ENCODE measurements at regions not wholly inside any gene's neighbourhood (a gene's known extent, or its start where the extent isn't known, plus 50 kb on each side); places are given as distances from the start of the nearest gene placed in this dataset.
A peak's percentile ranks its signal among the peaks of the same experiment; 100 is the strongest.

DNA sequence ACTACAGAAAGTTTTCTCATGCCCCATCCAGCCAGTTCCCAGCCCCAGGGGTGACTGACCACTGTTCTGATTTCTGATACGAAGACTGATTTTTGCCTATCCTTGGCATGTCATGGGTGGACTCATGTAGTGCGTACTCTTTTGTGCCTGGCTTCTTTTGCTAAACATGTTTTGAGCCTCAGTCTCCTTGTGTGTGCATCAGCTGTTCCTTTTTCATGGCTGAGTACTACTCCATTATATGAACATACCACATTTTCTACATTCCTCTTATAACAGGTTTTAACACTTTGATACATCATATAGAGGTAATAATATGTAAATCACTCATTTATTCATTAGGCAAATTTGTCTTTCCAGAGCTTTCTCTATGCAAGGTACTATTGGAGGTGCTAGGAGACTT, 126.7 kb downstream of the ANAPC4 start:
- no peak overlapping the region for H3K27ac Mint-ChIP-seq
- H3K4me1 Mint-ChIP-seq (ENCODE audit: low read depth), result no peaks in the 10 kb centered on the region
- intact Hi-C loops (cut with DNase I, micrococcal nuclease), result no loop called here
- no peak overlapping the region for H3K4me3 Mint-ChIP-seq
- no peak for DNase-seq
- Histone ChIP-seq H3K27ac (ENCODE audit: low read depth in 1 of 2, low read length in 2 of 2) (no peak overlapping the region), H3K9me3 (ENCODE audit: control insufficient read depth in 1 of 2, insufficient read depth in 1 of 2, low read length in 2 of 2) (peaks cover 0 to 29% of the 10 kb centered on the region in 2 experiments), H3K4me3 (ENCODE audit: low read length) (no peak overlapping the region), H3K36me3 (ENCODE audit: insufficient read depth, low read length) (no peaks in the 10 kb centered on the region), H3K4me1 (ENCODE audit: insufficient read depth, low read length) (no peaks in the 10 kb centered on the region), H3K27me3 (ENCODE audit: control insufficient read depth in 1 of 2, insufficient read depth in 2 of 2, low read length in 2 of 2) (no peaks in the 10 kb centered on the region)
- no peaks in the 10 kb centered on the region for H3K9me3 Mint-ChIP-seq
- H3K27me3 Mint-ChIP-seq, result peaks cover 7% of the 10 kb centered on the region
- TF ChIP-seq, protein P1, sequence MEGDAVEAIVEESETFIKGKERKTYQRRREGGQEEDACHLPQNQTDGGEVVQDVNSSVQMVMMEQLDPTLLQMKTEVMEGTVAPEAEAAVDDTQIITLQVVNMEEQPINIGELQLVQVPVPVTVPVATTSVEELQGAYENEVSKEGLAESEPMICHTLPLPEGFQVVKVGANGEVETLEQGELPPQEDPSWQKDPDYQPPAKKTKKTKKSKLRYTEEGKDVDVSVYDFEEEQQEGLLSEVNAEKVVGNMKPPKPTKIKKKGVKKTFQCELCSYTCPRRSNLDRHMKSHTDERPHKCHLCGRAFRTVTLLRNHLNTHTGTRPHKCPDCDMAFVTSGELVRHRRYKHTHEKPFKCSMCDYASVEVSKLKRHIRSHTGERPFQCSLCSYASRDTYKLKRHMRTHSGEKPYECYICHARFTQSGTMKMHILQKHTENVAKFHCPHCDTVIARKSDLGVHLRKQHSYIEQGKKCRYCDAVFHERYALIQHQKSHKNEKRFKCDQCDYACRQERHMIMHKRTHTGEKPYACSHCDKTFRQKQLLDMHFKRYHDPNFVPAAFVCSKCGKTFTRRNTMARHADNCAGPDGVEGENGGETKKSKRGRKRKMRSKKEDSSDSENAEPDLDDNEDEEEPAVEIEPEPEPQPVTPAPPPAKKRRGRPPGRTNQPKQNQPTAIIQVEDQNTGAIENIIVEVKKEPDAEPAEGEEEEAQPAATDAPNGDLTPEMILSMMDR (IDR thresholded peaks at IDR 0.05), result no peak
- ChIA-PET POLR2A (no interaction called here), CTCF (no interaction called here)
- ATAC-seq (ENCODE audit: poor library complexity), result no peak
- no peaks in the 10 kb centered on the region for H3K36me3 Mint-ChIP-seq (ENCODE audit: low read depth)

DNA sequence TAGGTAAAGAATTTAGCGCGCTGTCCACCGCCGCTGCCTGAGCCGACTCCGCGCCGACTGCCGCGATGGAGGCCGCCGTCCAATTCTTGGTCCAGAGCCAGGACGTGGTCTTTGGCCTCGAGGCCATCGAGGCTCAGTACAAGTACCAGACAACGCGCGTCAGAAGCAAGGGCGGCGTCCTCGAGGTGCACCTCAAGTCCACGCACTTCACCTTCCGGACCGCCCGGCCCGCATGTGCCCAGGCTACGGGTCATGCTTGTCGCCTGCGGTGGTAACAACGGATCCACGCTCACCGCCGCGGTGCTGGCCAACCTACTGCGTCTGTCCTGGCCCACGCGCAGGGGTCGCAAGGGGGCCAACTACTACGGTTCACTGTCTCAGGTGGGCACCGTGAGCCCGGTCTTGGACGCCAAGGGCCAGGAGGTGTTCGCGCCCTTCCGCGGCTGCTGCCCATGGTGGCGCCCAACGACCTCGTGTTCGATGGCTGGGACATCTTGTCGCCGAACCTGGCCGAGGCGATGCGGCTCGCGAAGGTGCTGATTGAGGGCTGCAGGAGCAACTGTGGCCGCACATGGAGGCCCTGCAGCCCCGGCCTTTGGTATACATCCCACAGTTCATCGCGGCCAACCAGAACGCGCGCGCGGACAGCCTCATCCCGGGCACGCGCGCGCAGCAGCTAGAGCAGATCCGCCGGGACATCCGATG, 128.0 kb downstream of the ANAPC4 start:
- POLR2A ChIA-PET, result no interaction called here
- Histone ChIP-seq H3K36me3 (ENCODE audit: insufficient read depth, low read length) (no peaks in the 10 kb centered on the region), H3K27me3 (ENCODE audit: control insufficient read depth in 1 of 2, insufficient read depth in 2 of 2, low read length in 2 of 2) (no peaks in the 10 kb centered on the region), H3K27ac (ENCODE audit: low read depth in 1 of 2, low read length in 2 of 2) (no peak overlapping the region), H3K4me3 (ENCODE audit: low read length) (no peak overlapping the region), H3K9me3 (ENCODE audit: control insufficient read depth in 1 of 2, insufficient read depth in 1 of 2, low read length in 2 of 2) (peaks cover 0 to 29% of the 10 kb centered on the region in 2 experiments), H3K4me1 (ENCODE audit: insufficient read depth, low read length) (no peaks in the 10 kb centered on the region)
- Mint-ChIP-seq H3K4me3 (no peak overlapping the region), H3K9me3 (no peaks in the 10 kb centered on the region), H3K36me3 (ENCODE audit: low read depth) (no peaks in the 10 kb centered on the region), H3K27me3 (peaks cover 7% of the 10 kb centered on the region), H3K4me1 (ENCODE audit: low read depth) (no peaks in the 10 kb centered on the region), H3K27ac (no peak overlapping the region)
- intact Hi-C loops (cut with DNase I, micrococcal nuclease), result no loop called here
- ATAC-seq (ENCODE audit: poor library complexity) (no peak), DNase-seq (peak in 1 of 14 experiments; percentile 10)
- CTCF ChIA-PET, result no interaction called here
- TF ChIP-seq, protein P1 (IDR thresholded peaks at IDR 0.05), result no peak

DNA sequence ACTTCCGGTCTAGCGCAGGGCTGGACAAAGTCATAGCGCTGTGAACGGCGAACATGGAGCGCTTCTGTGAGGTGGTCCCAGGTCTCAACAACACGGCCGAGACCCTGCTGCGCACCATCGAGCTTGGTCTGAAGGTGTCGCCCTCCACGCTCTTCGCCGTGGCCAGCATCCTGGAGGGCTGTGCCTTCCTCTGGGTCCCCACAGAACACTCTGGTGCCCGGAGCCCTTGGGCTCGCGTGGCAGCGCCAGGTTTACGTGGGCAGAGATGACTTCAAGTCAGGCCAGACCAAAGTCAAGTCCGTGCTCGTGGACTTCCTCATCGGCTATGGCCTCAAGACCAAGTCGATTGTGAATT, 128.6 kb downstream of the ANAPC4 start:
- no peak overlapping the region for H3K27ac Mint-ChIP-seq
- H3K4me1 Mint-ChIP-seq (ENCODE audit: low read depth), result no peaks in the 10 kb centered on the region
- no peaks in the 10 kb centered on the region for H3K9me3 Mint-ChIP-seq
- ChIA-PET CTCF (no interaction called here), POLR2A (no interaction called here)
- H3K9me3 ChIP-seq (ENCODE audit: control insufficient read depth in 1 of 2, insufficient read depth in 1 of 2, low read length in 2 of 2), result peaks cover 0 to 28% of the 10 kb centered on the region in 2 experiments
- H3K27me3 Mint-ChIP-seq, result peaks cover 3% of the 10 kb centered on the region
- H3K36me3 Mint-ChIP-seq (ENCODE audit: low read depth), result no peaks in the 10 kb centered on the region
- H3K27me3 ChIP-seq (ENCODE audit: control insufficient read depth in 1 of 2, insufficient read depth in 2 of 2, low read length in 2 of 2), result no peaks in the 10 kb centered on the region
- DNase-seq (peak in 1 of 14 experiments; percentile 12), ATAC-seq (ENCODE audit: poor library complexity) (no peak)
- intact Hi-C loops (cut with DNase I, micrococcal nuclease), result no loop called here
- no peaks in the 10 kb centered on the region for H3K36me3 ChIP-seq (ENCODE audit: insufficient read depth, low read length)
- H3K4me1 ChIP-seq (ENCODE audit: insufficient read depth, low read length), result no peaks in the 10 kb centered on the region
- H3K4me3 Mint-ChIP-seq, result no peak overlapping the region
- TF ChIP-seq, protein P1 (IDR thresholded peaks at IDR 0.05), result no peak
- H3K4me3 ChIP-seq (ENCODE audit: low read length), result no peak overlapping the region
- H3K27ac ChIP-seq (ENCODE audit: low read depth in 1 of 2, low read length in 2 of 2), result no peak overlapping the region
